Fibroblast of the aortic adventitia (primary cell): ENCODE measurements at regions not wholly inside any gene's neighbourhood (a gene's known extent, or its start where the extent isn't known, plus 50 kb on each side); places are given as distances from the start of the nearest gene placed in this dataset.

Experiments
- DNase-seq: peaks from one replicate; pipeline ENCODE4 v3.0.0-alpha.2; 2010; ENCODE audit warnings: low read depth
- H3K4me3 ChIP-seq: 2 replicates; pipeline ENCODE4 v1.5.1; 2011; ENCODE audit warnings: low read depth, mild to moderate bottlenecking, control low read depth, low read length, moderate library complexity
- TF ChIP-seq, protein P1 (sequence below): IDR thresholded peaks from 2 replicates; pipeline ENCODE4 v1.5.1; 2011; ENCODE audit warnings: mild to moderate bottlenecking, low read length, control low read depth, inconsistent platforms; ENCODE audit not compliant: insufficient read depth

DNA sequence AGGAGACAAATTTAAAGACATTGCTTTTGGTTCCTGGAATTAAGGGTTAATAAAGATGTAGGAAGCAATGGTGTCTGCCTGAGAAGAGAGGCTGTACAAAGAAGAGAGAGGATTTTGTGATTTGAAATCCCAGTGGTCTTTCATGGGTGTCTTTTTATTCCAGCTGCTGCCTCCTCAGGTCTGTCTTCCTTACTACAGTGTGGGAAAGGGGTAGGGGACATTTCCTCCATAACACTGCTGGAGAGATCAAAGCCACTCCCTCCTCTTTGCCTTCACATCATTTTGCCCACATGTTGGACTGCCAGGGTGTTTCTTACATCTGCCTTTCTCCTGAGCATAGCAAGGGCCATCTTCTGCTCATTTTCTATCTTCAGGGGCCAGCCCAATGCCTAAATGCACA, 348.5 kb downstream of the EN1 start:
- no peak for DNase-seq
- TF ChIP-seq, protein P1, sequence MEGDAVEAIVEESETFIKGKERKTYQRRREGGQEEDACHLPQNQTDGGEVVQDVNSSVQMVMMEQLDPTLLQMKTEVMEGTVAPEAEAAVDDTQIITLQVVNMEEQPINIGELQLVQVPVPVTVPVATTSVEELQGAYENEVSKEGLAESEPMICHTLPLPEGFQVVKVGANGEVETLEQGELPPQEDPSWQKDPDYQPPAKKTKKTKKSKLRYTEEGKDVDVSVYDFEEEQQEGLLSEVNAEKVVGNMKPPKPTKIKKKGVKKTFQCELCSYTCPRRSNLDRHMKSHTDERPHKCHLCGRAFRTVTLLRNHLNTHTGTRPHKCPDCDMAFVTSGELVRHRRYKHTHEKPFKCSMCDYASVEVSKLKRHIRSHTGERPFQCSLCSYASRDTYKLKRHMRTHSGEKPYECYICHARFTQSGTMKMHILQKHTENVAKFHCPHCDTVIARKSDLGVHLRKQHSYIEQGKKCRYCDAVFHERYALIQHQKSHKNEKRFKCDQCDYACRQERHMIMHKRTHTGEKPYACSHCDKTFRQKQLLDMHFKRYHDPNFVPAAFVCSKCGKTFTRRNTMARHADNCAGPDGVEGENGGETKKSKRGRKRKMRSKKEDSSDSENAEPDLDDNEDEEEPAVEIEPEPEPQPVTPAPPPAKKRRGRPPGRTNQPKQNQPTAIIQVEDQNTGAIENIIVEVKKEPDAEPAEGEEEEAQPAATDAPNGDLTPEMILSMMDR, result no peak
- no peak overlapping the region for H3K4me3 ChIP-seq

DNA sequence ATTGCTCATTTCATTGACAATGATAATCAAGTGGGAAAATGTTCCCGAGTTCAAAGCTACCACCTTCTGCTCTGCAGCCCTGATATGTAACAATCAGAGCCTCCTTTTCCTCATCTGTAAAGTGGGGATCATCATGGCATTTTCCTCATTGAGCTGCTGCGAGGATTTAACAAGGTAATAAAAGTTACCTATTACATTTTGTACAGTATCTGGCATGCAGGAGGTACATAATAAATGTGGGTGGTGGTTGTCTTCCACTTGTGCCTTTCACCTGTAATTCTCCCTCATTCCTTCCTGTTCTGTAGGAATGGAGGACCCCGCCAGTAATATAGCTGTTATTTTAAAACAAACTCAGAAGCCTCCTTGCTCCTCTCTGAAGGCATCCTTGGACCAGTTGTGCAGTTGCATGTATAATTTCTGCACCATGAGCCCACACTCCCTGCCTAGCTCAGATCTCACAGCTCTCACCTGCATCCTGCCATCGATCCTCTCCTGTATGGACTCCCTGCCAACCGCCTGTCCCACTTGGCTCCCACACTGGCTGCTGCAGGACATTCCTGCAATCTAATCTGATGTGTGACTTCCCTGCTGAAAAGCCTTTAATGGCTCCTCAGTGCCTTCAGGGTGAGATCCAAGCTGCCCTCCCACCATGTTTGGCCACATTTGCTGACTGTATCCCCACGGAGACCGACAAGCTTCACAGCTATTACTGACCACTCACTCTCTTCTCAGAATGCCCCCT, 350.4 kb downstream of the EN1 start:
- TF ChIP-seq, protein P1, result no peak
- no peak for DNase-seq
- no peak overlapping the region for H3K4me3 ChIP-seq

DNA sequence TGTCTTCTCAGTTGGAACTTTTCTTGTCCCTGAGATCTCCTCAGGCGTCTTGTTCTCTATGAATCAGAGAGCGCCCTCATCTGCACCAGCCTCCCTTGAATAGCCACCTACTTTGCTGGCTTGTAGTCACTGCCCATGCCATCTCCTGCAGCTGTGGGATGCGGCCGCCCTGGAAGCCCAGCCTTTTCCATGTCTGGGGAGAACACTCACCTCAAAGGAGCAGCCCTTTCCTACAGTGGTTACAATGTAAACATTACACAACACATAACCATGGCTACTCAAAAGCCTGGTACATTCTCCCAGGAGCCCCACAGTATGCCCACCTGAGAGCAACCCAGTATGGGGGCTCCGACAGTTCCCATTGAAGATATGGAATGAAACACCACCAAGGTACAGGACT, 351.0 kb downstream of the EN1 start:
- DNase-seq, result no peak
- TF ChIP-seq, protein P1, result no peak
- H3K4me3 ChIP-seq, result no peak overlapping the region

DNA sequence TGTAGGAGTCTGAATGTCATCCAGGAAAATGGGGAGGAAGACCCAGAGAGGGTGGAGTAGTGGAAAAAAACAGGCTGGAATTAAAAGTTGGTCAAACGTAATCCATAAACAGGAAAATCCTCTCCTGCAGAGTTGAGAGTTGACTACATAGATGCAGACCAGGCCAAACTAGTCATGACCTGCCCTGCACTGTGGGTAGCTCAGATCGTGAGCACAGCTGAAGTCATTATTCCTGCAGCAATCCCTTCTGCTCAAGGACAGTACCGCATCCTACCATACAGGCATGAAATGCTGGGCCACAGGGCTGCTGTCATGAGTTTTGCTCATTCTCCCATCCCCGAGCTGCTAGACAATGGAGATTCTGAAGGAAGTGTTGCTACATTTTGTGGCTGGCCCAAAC, 352.2 kb downstream of the EN1 start:
- DNase-seq, result no peak
- TF ChIP-seq, protein P1, result no peak
- no peak overlapping the region for H3K4me3 ChIP-seq

DNA sequence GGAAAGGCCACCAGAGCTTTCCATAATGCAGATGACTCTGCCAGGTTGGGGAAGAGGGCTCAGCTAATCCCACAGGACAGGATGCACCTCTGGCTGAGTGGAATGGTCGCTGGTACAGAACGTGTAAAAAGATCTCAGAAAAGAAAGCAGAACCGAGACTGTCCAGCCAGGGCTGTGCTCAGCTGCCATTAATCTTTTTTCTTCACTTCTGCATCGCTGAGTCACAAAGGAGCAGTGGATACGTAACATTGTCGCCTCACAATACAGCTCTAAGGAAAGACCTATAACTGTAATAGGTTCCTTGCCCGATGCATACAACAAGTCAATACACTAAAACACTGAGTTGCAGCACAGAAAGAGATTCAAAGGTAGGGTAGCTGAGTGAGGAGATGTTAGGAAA, 354.2 kb downstream of the EN1 start:
- no peak overlapping the region for H3K4me3 ChIP-seq
- TF ChIP-seq, protein P1, result no peak
- DNase-seq, result no peak

DNA sequence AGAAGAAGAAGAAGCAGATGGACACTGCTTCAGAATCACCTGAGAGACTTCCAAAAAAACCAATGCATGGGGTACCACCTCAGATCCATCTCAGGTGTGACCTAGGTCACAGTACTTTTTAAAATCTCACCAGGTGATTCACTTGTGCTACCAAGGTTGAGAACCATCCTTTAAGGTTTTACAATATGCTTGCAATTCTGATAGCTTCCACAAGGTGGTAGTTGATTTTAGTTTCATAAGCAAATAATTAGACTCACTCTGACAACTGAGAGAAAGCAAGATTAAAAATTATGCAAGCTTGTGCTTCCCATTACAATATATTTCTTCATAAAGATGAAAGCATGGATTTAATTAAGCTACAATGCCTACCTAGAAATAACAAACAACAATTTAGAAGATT, 355.1 kb downstream of the EN1 start:
- DNase-seq, result peak; percentile 41
- H3K4me3 ChIP-seq, result no peak overlapping the region
- TF ChIP-seq, protein P1, result peak; percentile 35

DNA sequence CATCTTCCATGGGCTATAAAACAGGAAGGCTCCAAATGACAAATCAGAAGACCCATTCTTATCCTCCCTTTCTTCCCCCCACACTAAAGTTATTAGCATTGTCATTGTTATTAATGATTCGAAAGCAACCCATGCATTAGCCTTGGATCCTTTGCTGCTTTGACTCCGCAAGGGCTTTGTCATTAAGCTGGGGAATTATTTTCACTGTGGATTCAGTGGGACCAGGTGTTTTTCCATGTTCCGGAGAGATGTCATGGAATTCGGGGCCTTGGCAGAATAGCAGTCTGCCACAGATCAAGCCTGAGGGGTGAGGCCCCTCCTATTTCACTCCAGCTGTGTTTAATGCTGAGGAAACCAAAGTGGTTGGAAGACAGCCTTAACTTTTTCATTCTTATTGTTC, 357.1 kb downstream of the EN1 start:
- H3K4me3 ChIP-seq, result no peak overlapping the region
- TF ChIP-seq, protein P1, result no peak
- DNase-seq, result no peak
